Activated T-cell treated with anti-CD3 and anti-CD28 coated beads, Interleukin-2, amount 50 U/mL, for 48 hours (primary cell): ENCODE measurements at regions not wholly inside any gene's neighbourhood (a gene's known extent, or its start where the extent isn't known, plus 50 kb on each side); places are given as distances from the start of the nearest gene placed in this dataset.

Experiments used
- DNase-seq, 2 experiments: peaks; one replicate each; pipeline ENCODE4 v3.0.0-alpha.2; 2020

- DNase-seq, result no peak
These were observed 205.5 kb upstream of the ARSJ start for GRCh38 chr4:114184901-114185300.

- no peak for DNase-seq
These were observed 208.1 kb upstream of the ARSJ start for GRCh38 chr4:114187592-114187991.

- DNase-seq, result no peak
These were observed 212.0 kb upstream of the ARSJ start for GRCh38 chr4:114191496-114191895.

- no peak for DNase-seq
These were observed 213.4 kb upstream of the ARSJ start for GRCh38 chr4:114192854-114193253.

GRCh38 chr4:114193624-114194399, 214.4 kb upstream of the ARSJ start:
- no peak for DNase-seq

GRCh38 chr4:114196606-114197005, 217.2 kb upstream of the ARSJ start:
- DNase-seq, result no peak

GRCh38 chr4:114200026-114200425, 220.6 kb upstream of the ARSJ start:
- no peak for DNase-seq

- DNase-seq, result no peak
These were observed 225.8 kb upstream of the ARSJ start for GRCh38 chr4:114205261-114205660.

- no peak for DNase-seq
These were observed 229.2 kb upstream of the ARSJ start for GRCh38 chr4:114208574-114209151.

- DNase-seq, result no peak
These were observed 230.1 kb upstream of the ARSJ start for GRCh38 chr4:114209584-114209983.

GRCh38 chr4:114211556-114211955, 232.1 kb upstream of the ARSJ start:
- no peak for DNase-seq

- no peak for DNase-seq
These were observed 237.8 kb upstream of the ARSJ start for GRCh38 chr4:114217150-114217817.

GRCh38 chr4:114223580-114223979, 244.1 kb upstream of the ARSJ start:
- no peak for DNase-seq

GRCh38 chr4:114225436-114225835, 246.0 kb upstream of the ARSJ start:
- DNase-seq, result no peak

GRCh38 chr4:114226179-114226578, 246.7 kb upstream of the ARSJ start:
- DNase-seq, result no peak

GRCh38 chr4:114226968-114227760, 247.7 kb upstream of the ARSJ start:
- DNase-seq, result no peak

- DNase-seq, result no peak
These were observed 250.3 kb upstream of the ARSJ start for GRCh38 chr4:114229706-114230105.

GRCh38 chr4:114236171-114236769, 256.8 kb upstream of the ARSJ start:
- no peak for DNase-seq

- DNase-seq, result no peak
These were observed 258.6 kb upstream of the ARSJ start for GRCh38 chr4:114237997-114238396.

GRCh38 chr4:114249561-114249960, 270.1 kb upstream of the ARSJ start:
- no peak for DNase-seq

GRCh38 chr4:114249976-114250375, 270.5 kb upstream of the ARSJ start:
- no peak for DNase-seq

GRCh38 chr4:114250439-114250891, 271.0 kb upstream of the ARSJ start:
- no peak for DNase-seq

GRCh38 chr4:114251020-114251419, 271.6 kb upstream of the ARSJ start:
- DNase-seq, result no peak
